ENCODE measurements at regions not wholly inside any gene's neighbourhood (a gene's known extent, or its start where the extent isn't known, plus 50 kb on each side); places are given as distances from the start of the nearest gene placed in this dataset.
"Not testable (repeated sequence)": the region's sequence is repeated elsewhere in the genome, so short reads cannot be mapped to it uniquely, and the experiment has no call there.

- no peak for DNase-seq
These were observed 537.1 kb downstream of the AJAP1 start for GRCh38 chr1:5191470-5191869.

GRCh38 chr1:5189384-5189783 is 535.0 kb downstream of the AJAP1 start:
- DNase-seq: no peak

GRCh38 chr1:5165762-5166161 is 511.4 kb downstream of the AJAP1 start:
- DNase-seq: no peak

GRCh38 chr1:5164158-5164557 is 509.7 kb downstream of the AJAP1 start:
- DNase-seq: no peak

- DNase-seq: no peak
These were observed 507.0 kb downstream of the AJAP1 start for GRCh38 chr1:5161372-5161771.

- no peak for DNase-seq
These were observed 502.8 kb downstream of the AJAP1 start for GRCh38 chr1:5157175-5157574.

GRCh38 chr1:5156416-5157120 is 502.2 kb downstream of the AJAP1 start:
- DNase-seq: no peak

- DNase-seq: no peak
These were observed 497.1 kb downstream of the AJAP1 start for GRCh38 chr1:5151511-5151910.

GRCh38 chr1:5150191-5150590 is 495.8 kb downstream of the AJAP1 start:
- no peak for DNase-seq

- no peak for DNase-seq
These were observed 493.4 kb downstream of the AJAP1 start for GRCh38 chr1:5147806-5148205.

GRCh38 chr1:5142389-5142788 is 488.0 kb downstream of the AJAP1 start:
- no peak for DNase-seq

GRCh38 chr1:5141750-5142149 is 487.3 kb downstream of the AJAP1 start:
- no peak for DNase-seq

- no peak for DNase-seq
These were observed 486.6 kb downstream of the AJAP1 start for GRCh38 chr1:5140962-5141361.

- DNase-seq: no peak
These were observed 485.7 kb downstream of the AJAP1 start for GRCh38 chr1:5140136-5140535.

GRCh38 chr1:5129746-5130355 is 475.4 kb downstream of the AJAP1 start:
- DNase-seq: no peak

- no peak for DNase-seq
These were observed 470.8 kb downstream of the AJAP1 start for GRCh38 chr1:5125208-5125607.

- DNase-seq: no peak
These were observed 466.1 kb downstream of the AJAP1 start for GRCh38 chr1:5120559-5120958.

GRCh38 chr1:5119366-5120234 is 465.2 kb downstream of the AJAP1 start:
- DNase-seq: no peak

GRCh38 chr1:5118771-5119170 is 464.4 kb downstream of the AJAP1 start:
- DNase-seq: not testable (repeated sequence)

GRCh38 chr1:5118292-5118691 is 463.9 kb downstream of the AJAP1 start:
- DNase-seq: not testable (repeated sequence)

GRCh38 chr1:5111581-5111980 is 457.2 kb downstream of the AJAP1 start:
- DNase-seq: no peak

GRCh38 chr1:5110508-5110907 is 456.1 kb downstream of the AJAP1 start:
- DNase-seq: no peak

GRCh38 chr1:5109633-5110032 is 455.2 kb downstream of the AJAP1 start:
- no peak for DNase-seq

GRCh38 chr1:5108740-5109139 is 454.3 kb downstream of the AJAP1 start:
- no peak for DNase-seq
